AG04450 (cell line): ENCODE measurements at regions not wholly inside any gene's neighbourhood (a gene's known extent, or its start where the extent isn't known, plus 50 kb on each side); places are given as distances from the start of the nearest gene placed in this dataset.

Source experiments
- CTCF ChIA-PET: fragments of 300-600, 350-600 bp; formaldehyde crosslinking; extraction: SDS; loops from one replicate; lab custom pipeline; 2022; ENCODE audit warnings: antibody characterized with exemption, inconsistent platforms; lab: Charles Lee
- POLR2A ChIA-PET: fragments of 350-600 bp; formaldehyde crosslinking; extraction: SDS; loops from one replicate; lab custom pipeline; 2021; ENCODE audit warnings: antibody characterized with exemption, inconsistent platforms; lab: Yijun Ruan, JAX
- DNase-seq: peaks from one replicate; pipeline ENCODE4 v3.0.0-alpha.2; 2011; ENCODE audit warnings: low read depth, low spot score
- H3K27ac ChIP-seq: one replicate; pipeline ENCODE4 v1.5.1; 2012; ENCODE audit warnings: low read depth, low read length, control low read depth
- H3K27me3 ChIP-seq: one replicate; pipeline ENCODE4 v1.6.0; 2012; ENCODE audit warnings: low read length; ENCODE audit not compliant: control insufficient read depth, insufficient read depth
- H3K4me3 ChIP-seq: 2 replicates; pipeline ENCODE4 v1.5.1; 2011; ENCODE audit warnings: mild to moderate bottlenecking, low read depth, low read length, control low read depth
- H3K9me3 ChIP-seq: 2 replicates; pipeline ENCODE4 v1.5.1; 2012; ENCODE audit warnings: low read length; ENCODE audit not compliant: control insufficient read depth, insufficient read depth
- TF ChIP-seq, protein P1 (sequence below): IDR thresholded peaks from 2 replicates; pipeline ENCODE4 v1.5.1; 2011; ENCODE audit warnings: low read depth, low read length, control low read depth, inconsistent platforms

DNA sequence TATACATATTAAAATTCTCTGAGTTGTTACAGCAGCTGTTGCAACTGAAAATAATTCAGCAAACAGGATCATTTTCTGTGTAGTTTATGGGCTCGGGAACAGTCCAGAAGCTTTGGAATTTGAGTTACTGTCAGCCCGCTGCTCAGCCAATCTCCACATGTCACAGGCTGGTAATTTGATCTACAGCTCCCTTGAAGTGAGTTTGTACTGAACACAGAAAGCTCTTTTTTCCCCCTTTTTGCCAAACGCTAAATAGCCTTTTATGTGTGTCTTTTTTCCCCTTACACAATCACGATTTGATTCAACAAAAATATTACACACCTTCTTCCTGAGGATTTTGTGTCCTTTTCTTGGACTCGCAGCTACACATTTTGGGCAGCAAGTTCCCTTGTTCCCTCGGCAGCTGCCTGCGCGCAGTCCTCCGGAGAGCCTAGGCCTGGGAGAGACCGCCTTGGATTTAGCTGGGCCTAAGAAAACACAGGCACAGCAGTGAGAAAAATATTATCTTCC, 371.4 kb downstream of the KCNRG start:
- TF ChIP-seq, protein P1, sequence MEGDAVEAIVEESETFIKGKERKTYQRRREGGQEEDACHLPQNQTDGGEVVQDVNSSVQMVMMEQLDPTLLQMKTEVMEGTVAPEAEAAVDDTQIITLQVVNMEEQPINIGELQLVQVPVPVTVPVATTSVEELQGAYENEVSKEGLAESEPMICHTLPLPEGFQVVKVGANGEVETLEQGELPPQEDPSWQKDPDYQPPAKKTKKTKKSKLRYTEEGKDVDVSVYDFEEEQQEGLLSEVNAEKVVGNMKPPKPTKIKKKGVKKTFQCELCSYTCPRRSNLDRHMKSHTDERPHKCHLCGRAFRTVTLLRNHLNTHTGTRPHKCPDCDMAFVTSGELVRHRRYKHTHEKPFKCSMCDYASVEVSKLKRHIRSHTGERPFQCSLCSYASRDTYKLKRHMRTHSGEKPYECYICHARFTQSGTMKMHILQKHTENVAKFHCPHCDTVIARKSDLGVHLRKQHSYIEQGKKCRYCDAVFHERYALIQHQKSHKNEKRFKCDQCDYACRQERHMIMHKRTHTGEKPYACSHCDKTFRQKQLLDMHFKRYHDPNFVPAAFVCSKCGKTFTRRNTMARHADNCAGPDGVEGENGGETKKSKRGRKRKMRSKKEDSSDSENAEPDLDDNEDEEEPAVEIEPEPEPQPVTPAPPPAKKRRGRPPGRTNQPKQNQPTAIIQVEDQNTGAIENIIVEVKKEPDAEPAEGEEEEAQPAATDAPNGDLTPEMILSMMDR, result no peak

DNA sequence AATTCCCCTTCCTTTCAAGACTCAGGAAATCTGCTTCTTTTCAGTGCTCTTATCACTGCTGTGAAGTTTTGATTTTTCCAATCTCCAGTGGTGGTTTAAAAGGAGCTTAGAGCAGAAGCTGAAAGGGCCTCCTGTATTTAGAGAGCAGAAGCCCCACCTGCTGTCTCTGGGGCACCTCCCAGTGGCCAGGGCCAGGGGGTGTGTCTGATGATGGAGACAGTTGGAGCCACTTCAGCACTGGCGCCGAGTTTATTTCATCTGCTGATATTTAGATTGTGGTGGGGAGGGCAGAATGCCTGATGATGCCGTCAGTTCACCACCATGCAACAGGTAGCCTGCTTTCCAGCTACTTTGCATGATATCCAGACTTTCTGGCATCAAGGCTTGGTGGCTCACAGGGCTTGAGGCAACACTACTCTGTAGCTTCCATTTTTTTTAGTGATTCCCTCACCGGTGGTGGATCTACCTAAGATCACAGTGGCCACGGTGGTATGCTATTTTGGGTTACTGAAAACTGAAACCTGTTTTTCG, 371.9 kb downstream of the KCNRG start:
- POLR2A ChIA-PET, result interaction anchor here (0.9 to 1.6 kb wide), 4 partner anchors 14 to 262 kb away, joined by 3 to 4 read pairs (median 3); no protein-coding TSS in a partner anchor
- peak overlapping the region; percentile 27; the same call in 1 of the 2 replicates for H3K4me3 ChIP-seq
- peak overlapping the region; percentile 80 for H3K27ac ChIP-seq
- TF ChIP-seq, protein P1, result peak; percentile 12; the same call in 1 of the 2 replicates
- no peaks in the 10 kb centered on the region for H3K27me3 ChIP-seq
- DNase-seq, result no peak
- CTCF ChIA-PET, result no interaction called here
- no peaks in the 10 kb centered on the region for H3K9me3 ChIP-seq

More for the DNA sequence above, 371.4 kb downstream of the KCNRG start:
- Histone ChIP-seq H3K4me3 (peak overlapping the region; percentile 27; the same call in 1 of the 2 replicates), H3K27me3 (no peaks in the 10 kb centered on the region), H3K9me3 (no peaks in the 10 kb centered on the region), H3K27ac (peak overlapping the region; percentile 80)
- POLR2A ChIA-PET, result interaction anchor here (0.9 to 1.6 kb wide), 4 partner anchors 15 to 262 kb away, joined by 3 to 4 read pairs (median 3); no protein-coding TSS in a partner anchor
- peak; percentile 67 for DNase-seq
- CTCF ChIA-PET, result no interaction called here

DNA sequence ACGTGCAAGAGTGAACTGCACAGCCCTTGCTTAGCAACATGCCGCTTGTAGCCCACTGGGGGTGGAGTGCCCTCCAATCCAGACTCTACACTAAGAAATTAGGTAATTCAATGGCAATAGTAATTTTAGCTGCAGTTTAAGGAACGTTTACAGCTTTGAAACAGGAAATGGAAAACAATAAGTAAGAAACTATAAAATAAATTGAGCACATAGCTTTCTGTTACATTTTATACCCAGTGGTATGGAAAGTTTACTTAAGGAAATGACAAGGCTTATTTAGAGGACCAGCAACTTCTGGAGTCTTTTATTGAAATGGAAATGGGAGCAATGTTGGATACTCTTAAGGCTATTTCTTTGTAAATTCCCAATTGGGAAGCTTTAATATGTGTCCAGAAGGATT, 373.2 kb downstream of the KCNRG start:
- H3K9me3 ChIP-seq, result no peaks in the 10 kb centered on the region
- TF ChIP-seq, protein P1, result no peak
- H3K27me3 ChIP-seq, result no peaks in the 10 kb centered on the region
- POLR2A ChIA-PET, result no interaction called here
- H3K27ac ChIP-seq, result no peak overlapping the region
- DNase-seq, result no peak
- CTCF ChIA-PET, result no interaction called here
- no peak overlapping the region for H3K4me3 ChIP-seq

DNA sequence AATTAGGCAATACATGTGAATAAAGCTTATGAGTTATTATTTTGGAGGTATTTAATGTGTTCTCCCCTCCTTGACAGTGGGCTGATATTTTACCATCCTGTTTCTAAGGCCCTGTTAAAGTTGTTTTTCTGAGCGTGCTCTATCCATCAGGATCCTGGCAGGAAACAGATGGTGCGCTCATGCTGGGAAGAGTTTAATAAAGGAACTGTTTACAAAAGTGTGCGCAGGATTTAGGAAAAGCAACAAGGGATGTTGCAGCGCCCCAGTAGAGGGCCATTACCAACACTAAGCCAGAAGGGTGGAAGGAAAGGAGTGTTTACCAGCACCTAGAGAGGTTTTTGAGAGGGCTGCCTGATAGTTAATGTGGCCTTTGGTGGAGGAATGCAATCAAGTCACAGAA, 374.5 kb downstream of the KCNRG start:
- Histone ChIP-seq H3K9me3 (no peaks in the 10 kb centered on the region), H3K27me3 (no peaks in the 10 kb centered on the region), H3K27ac (no peak overlapping the region), H3K4me3 (no peak overlapping the region)
- ChIA-PET POLR2A (no interaction called here), CTCF (no interaction called here)
- TF ChIP-seq, protein P1, result no peak
- no peak for DNase-seq

DNA sequence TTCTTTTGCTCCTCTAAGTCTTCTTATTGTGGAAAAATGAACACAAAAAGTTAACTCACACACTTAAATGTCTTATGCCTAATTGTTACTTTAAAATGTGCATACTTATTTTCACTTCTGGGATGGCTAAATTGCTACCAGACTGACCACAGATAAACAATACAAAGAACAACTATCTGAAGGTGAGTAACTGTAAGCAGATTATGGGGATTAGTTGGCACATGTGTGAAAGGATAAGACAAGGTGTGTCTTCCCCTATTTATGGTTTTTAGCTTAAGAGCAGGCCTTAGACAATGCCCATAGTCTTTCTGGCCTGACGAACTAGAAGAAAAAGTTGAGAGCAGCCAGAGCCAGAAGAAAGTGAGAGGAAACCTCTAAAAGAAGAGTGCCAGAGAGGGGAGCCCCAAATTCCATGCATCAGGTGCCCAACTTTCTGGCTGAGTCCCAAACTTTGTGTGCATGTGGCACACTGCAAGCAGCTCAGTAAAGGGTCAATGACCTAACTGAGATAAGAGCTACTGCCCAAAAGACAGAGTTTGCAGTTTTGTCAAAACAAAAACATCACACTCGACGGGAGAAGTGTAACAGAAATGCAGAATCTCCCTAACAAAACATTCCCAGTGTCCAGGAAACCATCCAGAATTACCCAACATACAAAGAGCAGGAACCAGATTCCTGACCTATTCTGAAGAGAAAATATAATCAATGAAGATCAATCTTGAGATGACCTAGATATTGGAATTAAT, 375.4 kb downstream of the KCNRG start:
- H3K4me3 ChIP-seq, result no peak overlapping the region
- DNase-seq, result no peak
- CTCF ChIA-PET, result no interaction called here
- H3K9me3 ChIP-seq, result no peaks in the 10 kb centered on the region
- H3K27ac ChIP-seq, result no peak overlapping the region
- no peaks in the 10 kb centered on the region for H3K27me3 ChIP-seq
- POLR2A ChIA-PET, result no interaction called here
- TF ChIP-seq, protein P1, result no peak
